Chondrocyte (in vitro differentiated cells): ENCODE measurements at regions not wholly inside any gene's neighbourhood (a gene's known extent, or its start where the extent isn't known, plus 50 kb on each side); places are given as distances from the start of the nearest gene placed in this dataset.

Source experiments
- DNase-seq: peaks from one replicate; pipeline ENCODE4 v3.0.0; 2021; ENCODE audit warnings: mixed read lengths, low spot score
- H3K27ac Mint-ChIP-seq: one replicate; pipeline ENCODE4 v1.8.0; 2021; ENCODE audit warnings: mild to moderate bottlenecking, moderate library complexity, mixed read lengths; ENCODE audit not compliant: unreplicated experiment
- H3K27me3 Mint-ChIP-seq: 2 replicates; pipeline ENCODE4 v1.8.0; 2021; ENCODE audit warnings: low read depth, mixed read lengths
- H3K36me3 Mint-ChIP-seq: 2 replicates; pipeline ENCODE4 v1.8.0; 2021; ENCODE audit warnings: low read depth, mixed read lengths
- H3K4me1 Mint-ChIP-seq: 2 replicates; pipeline ENCODE4 v1.8.0; 2021; ENCODE audit warnings: low read depth, mild to moderate bottlenecking, mixed read lengths
- H3K4me3 Mint-ChIP-seq: one replicate; pipeline ENCODE4 v1.8.0; 2021; ENCODE audit warnings: mild to moderate bottlenecking, moderate library complexity, mixed read lengths; ENCODE audit not compliant: unreplicated experiment
- H3K9me3 Mint-ChIP-seq: 2 replicates; pipeline ENCODE4 v1.8.0; 2021; ENCODE audit warnings: low read depth, mixed read lengths
- TF ChIP-seq, protein P1 (sequence below): fragments of 200-600 bp; sonication (generic); IDR thresholded peaks from 2 replicates; pipeline ENCODE4 v1.5.0; 2021; ENCODE audit warnings: antibody characterized with exemption, mild to moderate bottlenecking, moderate library complexity

DNA sequence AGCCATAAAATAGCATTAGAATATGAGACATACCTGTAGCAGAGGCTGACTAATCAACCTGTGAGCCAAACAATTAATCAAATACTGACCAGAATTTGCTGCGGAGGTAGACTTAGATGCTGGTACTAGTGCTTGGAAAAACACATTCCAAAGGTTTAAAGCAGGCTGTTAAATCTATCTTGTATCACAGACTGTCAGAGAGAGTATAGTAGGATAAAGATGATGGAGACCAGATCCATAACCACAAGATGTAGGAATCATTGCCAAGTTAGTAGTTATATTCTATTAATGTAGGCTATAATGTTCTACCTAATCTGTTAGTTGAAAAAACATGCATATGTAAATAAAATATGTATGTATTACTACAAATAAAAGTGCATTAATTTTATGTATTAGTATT lies 726.2 kb downstream of the SLC6A15 start:
- peaks cover 6% of the 10 kb centered on the region for H3K4me1 Mint-ChIP-seq
- no peak for DNase-seq
- no peaks in the 10 kb centered on the region for H3K36me3 Mint-ChIP-seq
- TF ChIP-seq, protein P1, sequence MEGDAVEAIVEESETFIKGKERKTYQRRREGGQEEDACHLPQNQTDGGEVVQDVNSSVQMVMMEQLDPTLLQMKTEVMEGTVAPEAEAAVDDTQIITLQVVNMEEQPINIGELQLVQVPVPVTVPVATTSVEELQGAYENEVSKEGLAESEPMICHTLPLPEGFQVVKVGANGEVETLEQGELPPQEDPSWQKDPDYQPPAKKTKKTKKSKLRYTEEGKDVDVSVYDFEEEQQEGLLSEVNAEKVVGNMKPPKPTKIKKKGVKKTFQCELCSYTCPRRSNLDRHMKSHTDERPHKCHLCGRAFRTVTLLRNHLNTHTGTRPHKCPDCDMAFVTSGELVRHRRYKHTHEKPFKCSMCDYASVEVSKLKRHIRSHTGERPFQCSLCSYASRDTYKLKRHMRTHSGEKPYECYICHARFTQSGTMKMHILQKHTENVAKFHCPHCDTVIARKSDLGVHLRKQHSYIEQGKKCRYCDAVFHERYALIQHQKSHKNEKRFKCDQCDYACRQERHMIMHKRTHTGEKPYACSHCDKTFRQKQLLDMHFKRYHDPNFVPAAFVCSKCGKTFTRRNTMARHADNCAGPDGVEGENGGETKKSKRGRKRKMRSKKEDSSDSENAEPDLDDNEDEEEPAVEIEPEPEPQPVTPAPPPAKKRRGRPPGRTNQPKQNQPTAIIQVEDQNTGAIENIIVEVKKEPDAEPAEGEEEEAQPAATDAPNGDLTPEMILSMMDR = no peak
- peaks cover 6% of the 10 kb centered on the region for H3K9me3 Mint-ChIP-seq
- peaks cover 7% of the 10 kb centered on the region for H3K27me3 Mint-ChIP-seq
- H3K27ac Mint-ChIP-seq = no peak overlapping the region
- no peak overlapping the region for H3K4me3 Mint-ChIP-seq

DNA sequence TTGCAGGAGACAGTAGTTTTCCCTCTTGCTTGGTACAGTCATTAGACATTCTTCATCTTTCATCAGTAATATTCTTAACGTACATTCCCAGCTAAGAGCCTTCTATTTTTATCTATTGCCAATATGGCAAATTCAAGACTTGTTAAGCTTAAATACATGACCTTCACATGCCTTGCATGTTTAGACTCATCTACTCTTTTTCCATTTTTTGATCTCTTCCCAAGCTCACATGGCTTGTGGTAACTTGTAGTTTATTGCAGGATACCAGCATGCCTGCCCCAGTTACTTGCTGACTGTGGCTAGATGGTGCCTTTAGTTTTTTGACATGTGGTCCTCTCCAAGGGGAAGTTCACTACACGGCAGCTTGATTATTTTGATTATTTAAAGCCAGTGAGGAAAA lies 729.0 kb downstream of the SLC6A15 start:
- Mint-ChIP-seq H3K9me3 (no peaks in the 10 kb centered on the region), H3K4me1 (peaks cover 6% of the 10 kb centered on the region), H3K27me3 (peaks cover 4% of the 10 kb centered on the region), H3K4me3 (no peak overlapping the region), H3K36me3 (no peaks in the 10 kb centered on the region), H3K27ac (no peak overlapping the region)
- no peak for DNase-seq
- TF ChIP-seq, protein P1 = no peak

DNA sequence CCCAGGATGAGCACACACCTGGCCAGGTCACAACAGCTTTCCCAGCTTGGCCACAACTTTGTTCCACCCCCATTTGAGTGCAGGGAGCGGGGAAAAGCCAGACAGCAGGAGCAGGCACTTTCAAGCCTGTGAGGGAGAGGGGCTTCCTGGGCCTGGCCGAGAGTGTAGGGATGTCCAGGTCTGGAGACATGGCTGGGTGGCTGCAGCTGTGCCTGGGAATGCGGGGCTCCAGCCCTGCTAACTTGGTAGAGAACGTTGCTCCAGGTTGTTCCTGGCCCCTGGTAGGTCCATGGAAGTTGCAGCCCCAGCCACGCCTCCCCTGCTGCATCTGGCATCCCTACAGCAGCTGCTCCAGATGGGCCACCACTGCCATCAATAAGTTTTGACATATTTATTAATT lies 738.5 kb downstream of the SLC6A15 start:
- DNase-seq = peak; percentile 50
- H3K4me3 Mint-ChIP-seq = no peak overlapping the region
- no peaks in the 10 kb centered on the region for H3K36me3 Mint-ChIP-seq
- TF ChIP-seq, protein P1 = no peak
- no peak overlapping the region for H3K27ac Mint-ChIP-seq
- H3K27me3 Mint-ChIP-seq = no peaks in the 10 kb centered on the region
- peaks cover 9% of the 10 kb centered on the region for H3K4me1 Mint-ChIP-seq
- H3K9me3 Mint-ChIP-seq = no peaks in the 10 kb centered on the region

DNA sequence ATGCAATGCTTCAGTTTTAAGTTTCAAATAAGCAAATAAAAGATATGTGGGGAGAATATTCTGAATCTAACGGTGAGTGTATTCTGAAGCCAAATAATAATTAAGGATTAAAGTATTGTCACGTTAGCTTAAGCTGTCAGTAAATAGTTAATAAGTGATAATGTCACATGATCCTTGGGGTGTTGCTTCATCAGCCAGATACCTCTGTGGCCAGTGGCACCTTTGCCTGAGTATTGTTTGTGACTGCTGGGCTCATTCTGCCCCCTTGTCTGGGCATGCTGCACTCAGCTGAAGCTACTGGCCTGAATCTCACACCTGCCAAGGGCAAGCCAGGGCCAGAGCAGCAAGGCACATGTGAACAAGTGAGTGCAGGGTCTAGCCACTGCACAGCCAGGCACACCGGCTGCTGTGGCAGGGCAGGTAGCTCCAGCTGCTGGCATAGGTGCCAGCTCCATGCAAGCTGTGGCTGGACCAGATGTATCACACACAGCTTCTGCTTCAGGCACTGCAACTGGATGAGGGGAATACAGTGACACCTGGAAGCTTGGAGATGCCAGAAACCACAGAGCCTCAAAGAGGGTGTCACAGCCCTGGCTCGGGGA lies 739.7 kb downstream of the SLC6A15 start:
- Mint-ChIP-seq H3K9me3 (no peaks in the 10 kb centered on the region), H3K4me3 (no peak overlapping the region), H3K27me3 (no peaks in the 10 kb centered on the region), H3K4me1 (peaks cover 9% of the 10 kb centered on the region), H3K36me3 (no peaks in the 10 kb centered on the region), H3K27ac (no peak overlapping the region)
- DNase-seq = peak; percentile 47
- TF ChIP-seq, protein P1 = no peak

DNA sequence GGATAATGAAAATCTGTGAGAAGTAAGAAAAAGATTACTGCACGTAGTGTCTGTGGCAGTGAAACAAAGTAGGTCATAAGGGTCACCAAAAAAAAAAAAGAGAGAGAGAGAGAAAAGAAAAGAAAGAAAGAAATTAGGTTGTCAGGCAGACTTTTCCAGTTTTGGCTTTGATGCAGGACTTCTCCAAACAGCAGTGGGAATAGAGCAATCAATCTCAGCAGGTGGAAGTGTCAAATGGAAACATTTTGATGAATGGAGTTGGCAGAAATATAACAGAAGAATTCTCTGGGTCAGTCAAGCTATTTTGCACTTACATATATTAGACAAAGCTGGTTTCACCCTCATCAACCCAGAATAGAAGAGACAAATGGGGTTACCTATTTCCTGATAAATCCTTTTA lies 745.8 kb downstream of the SLC6A15 start:
- Mint-ChIP-seq H3K36me3 (no peaks in the 10 kb centered on the region), H3K9me3 (no peaks in the 10 kb centered on the region), H3K27me3 (no peaks in the 10 kb centered on the region), H3K27ac (no peak overlapping the region), H3K4me1 (no peaks in the 10 kb centered on the region), H3K4me3 (no peak overlapping the region)
- TF ChIP-seq, protein P1 = no peak
- DNase-seq = no peak
